Sciatic nerve (tissue), 2 donors: ENCODE measurements at regions not wholly inside any gene's neighbourhood (a gene's known extent, or its start where the extent isn't known, plus 50 kb on each side); places are given as distances from the start of the nearest gene placed in this dataset.

Experiments used
- ATAC-seq: fragments of 200-7000 bp; cut with Tn5 transposase; one replicate; pipeline ENCODE4 v1.9.1; 2020; ENCODE audit warnings: mild to moderate bottlenecking, moderate library complexity
- DNase-seq: peaks from one replicate; pipeline ENCODE4 v3.0.0-alpha.2; 2020; ENCODE audit warnings: low spot score
- intact Hi-C: fragments of 100-400 bp; cut with DNase I; formaldehyde crosslinking; loops from one replicate; pipeline ENCODE4 v1.14.2; 2022
- donor health status: DM: no; HTN: no; CAD: no.
- donor health status: DM: no; HTN: no; CAD: no.

- DNase-seq: no peak
- intact Hi-C loops: loop anchor here (5.0 kb wide), 1 partner anchor 643 kb away; no protein-coding TSS in a partner anchor
- ATAC-seq: no peak
These were observed 355.6 kb upstream of the GYPC start for GRCh38 chr2:126300348-126300747.

GRCh38 chr2:126302043-126302442, 353.9 kb upstream of the GYPC start:
- intact Hi-C loops: loop anchor here (5.0 kb wide), 1 partner anchor 645 kb away; no protein-coding TSS in a partner anchor
- ATAC-seq: no peak
- no peak for DNase-seq

- ATAC-seq (no peak), DNase-seq (no peak)
- intact Hi-C loops: loop anchor here (5.0 kb wide), 1 partner anchor 646 kb away; no protein-coding TSS in a partner anchor
These were observed 352.8 kb upstream of the GYPC start for GRCh38 chr2:126303113-126303512.

GRCh38 chr2:126304154-126304553, 351.8 kb upstream of the GYPC start:
- DNase-seq (no peak), ATAC-seq (no peak)
- intact Hi-C loops: loop anchor here (5.0 kb wide), 1 partner anchor 647 kb away; no protein-coding TSS in a partner anchor

GRCh38 chr2:126306539-126306938, 349.4 kb upstream of the GYPC start:
- DNase-seq (no peak), ATAC-seq (no peak)
- intact Hi-C loops: no loop called here

- ATAC-seq: no peak
- no peak for DNase-seq
- intact Hi-C loops: no loop called here
These were observed 348.2 kb upstream of the GYPC start for GRCh38 chr2:126307740-126308139.

GRCh38 chr2:126309185-126309584, 346.8 kb upstream of the GYPC start:
- DNase-seq (no peak), ATAC-seq (no peak)
- intact Hi-C loops: no loop called here

- no peak for DNase-seq
- no peak for ATAC-seq
- intact Hi-C loops: no loop called here
These were observed 343.4 kb upstream of the GYPC start for GRCh38 chr2:126312579-126312978.

- intact Hi-C loops: no loop called here
- ATAC-seq (no peak), DNase-seq (no peak)
These were observed 340.1 kb upstream of the GYPC start for GRCh38 chr2:126315828-126316227.

- no peak for DNase-seq
- ATAC-seq: no peak
- intact Hi-C loops: no loop called here
These were observed 338.0 kb upstream of the GYPC start for GRCh38 chr2:126317790-126318431.

GRCh38 chr2:126322342-126322741, 333.6 kb upstream of the GYPC start:
- ATAC-seq: no peak
- intact Hi-C loops: no loop called here
- no peak for DNase-seq

- no peak for ATAC-seq
- intact Hi-C loops: no loop called here
- no peak for DNase-seq
These were observed 330.8 kb upstream of the GYPC start for GRCh38 chr2:126325202-126325601.

- DNase-seq: no peak
- no peak for ATAC-seq
- intact Hi-C loops: no loop called here
These were observed 326.8 kb upstream of the GYPC start for GRCh38 chr2:126329173-126329572.

GRCh38 chr2:126342457-126342856, 313.5 kb upstream of the GYPC start:
- intact Hi-C loops: no loop called here
- no peak for DNase-seq
- ATAC-seq: no peak

- ATAC-seq (no peak), DNase-seq (no peak)
- intact Hi-C loops: no loop called here
These were observed 312.8 kb upstream of the GYPC start for GRCh38 chr2:126343136-126343535.

- intact Hi-C loops: no loop called here
- ATAC-seq (no peak), DNase-seq (no peak)
These were observed 311.5 kb upstream of the GYPC start for GRCh38 chr2:126344493-126344892.

- ATAC-seq: no peak
- intact Hi-C loops: no loop called here
- DNase-seq: no peak
These were observed 310.3 kb upstream of the GYPC start for GRCh38 chr2:126345691-126346090.

GRCh38 chr2:126356631-126357030, 299.3 kb upstream of the GYPC start:
- no peak for DNase-seq
- intact Hi-C loops: no loop called here
- ATAC-seq: no peak

GRCh38 chr2:126358122-126358521, 297.8 kb upstream of the GYPC start:
- DNase-seq (no peak), ATAC-seq (no peak)
- intact Hi-C loops: no loop called here

GRCh38 chr2:126359494-126359893, 296.5 kb upstream of the GYPC start:
- ATAC-seq (no peak), DNase-seq (no peak)
- intact Hi-C loops: no loop called here

- ATAC-seq (no peak), DNase-seq (no peak)
- intact Hi-C loops: no loop called here
These were observed 288.6 kb upstream of the GYPC start for GRCh38 chr2:126367361-126367760.
